ENCODE measurements at regions not wholly inside any gene's neighbourhood (a gene's known extent, or its start where the extent isn't known, plus 50 kb on each side); places are given as distances from the start of the nearest gene placed in this dataset.

GRCh38 chr9:6072453-6072852 lies 57.0 kb upstream of the RANBP6 start:
- no peak for TF ChIP-seq CTCF (conservative IDR thresholded peaks at IDR 0.05; ENCODE audit: low read depth, low read length)
- TF ChIP-seq EZH2phosphoT487 (IDR thresholded peaks at IDR 0.05; ENCODE audit: borderline replicate concordance, low read length): no peak
- TF ChIP-seq EZH2 (IDR thresholded peaks at IDR 0.05; ENCODE audit: low read length, unreplicated experiment): no peak

Data from PC-3 (cell line).